ENCODE measurements at regions not wholly inside any gene's neighbourhood (a gene's known extent, or its start where the extent isn't known, plus 50 kb on each side); places are given as distances from the start of the nearest gene placed in this dataset.

- H4K20me1 ChIP-seq (ENCODE audit: control insufficient read depth, insufficient read depth, insufficient read length): no peaks in the 10 kb centered on the region
- H3K9me3 ChIP-seq (ENCODE audit: control insufficient read depth, low read depth, low read length): peaks cover 27% of the 10 kb centered on the region
- no peak overlapping the region for H3K4ac ChIP-seq (ENCODE audit: low read depth, low read length)
- H3K23me2 ChIP-seq (ENCODE audit: insufficient read length, low read depth, low read length, poor library complexity, severe bottlenecking): no peaks in the 10 kb centered on the region
- no peak overlapping the region for H4K5ac ChIP-seq (ENCODE audit: insufficient read length, low read depth, low read length)
- H2AFZ ChIP-seq (ENCODE audit: low read length): no peak overlapping the region
- Mint-ChIP-seq H3K27me3 (ENCODE audit: low read depth) (no peaks in the 10 kb centered on the region), H3K36me3 (ENCODE audit: insufficient read depth in 1 of 3, low read depth in 3 of 3) (peaks cover 23 to 63% (median 31%) of the 10 kb centered on the region in 3 experiments), H3K9me3 (peaks cover 57 to 61% of the 10 kb centered on the region in 2 experiments), H3K4me3 (no peak overlapping the region), H3K4me1 (peaks cover 0 to 3% of the 10 kb centered on the region in 2 experiments; a peak in 1 of 4 replicates), H3K27ac (no peak overlapping the region)
- H3K18ac ChIP-seq (ENCODE audit: insufficient read length, low read depth, low read length): no peak overlapping the region
- no peak overlapping the region for H2AK5ac ChIP-seq (ENCODE audit: insufficient read length, low read length)
- no peak overlapping the region for H3K14ac ChIP-seq (ENCODE audit: insufficient read depth, low read length)
- no peaks in the 10 kb centered on the region for H3K27me3 ChIP-seq (ENCODE audit: insufficient read depth, low read length)
- H3K4me2 ChIP-seq (ENCODE audit: insufficient read depth, insufficient read length, low read length): no peak overlapping the region
- H2BK120ac ChIP-seq (ENCODE audit: low read depth, low read length, poor library complexity, severe bottlenecking): no peak overlapping the region
- no peak overlapping the region for H3T11ph ChIP-seq (ENCODE audit: low read length)
- no peaks in the 10 kb centered on the region for H3K79me2 ChIP-seq (ENCODE audit: insufficient read depth, low read length)
- no peak overlapping the region for H2BK12ac ChIP-seq (ENCODE audit: insufficient read length, low read depth, low read length)
- H2BK20ac ChIP-seq (ENCODE audit: low read depth, low read length, poor library complexity, severe bottlenecking): no peak overlapping the region
- no peaks in the 10 kb centered on the region for H3K79me1 ChIP-seq (ENCODE audit: insufficient read depth, low read depth, low read length, poor library complexity, severe bottlenecking)
- H2BK5ac ChIP-seq (ENCODE audit: insufficient read length, low read length): no peak overlapping the region
- no peak overlapping the region for H3K56ac ChIP-seq (ENCODE audit: insufficient read length, low read depth, low read length)
- no peak overlapping the region for H4K91ac ChIP-seq (ENCODE audit: insufficient read length, low read depth, low read length)
- no peak overlapping the region for H2BK15ac ChIP-seq (ENCODE audit: low read depth, low read length)
- H3K23ac ChIP-seq (ENCODE audit: insufficient read length, low read depth, low read length): no peak overlapping the region
- DNase-seq: no peak
- no peak overlapping the region for H3K9ac ChIP-seq (ENCODE audit: extremely low read depth, insufficient read length, low read length)
- no peak for TF ChIP-seq CTCF (conservative IDR thresholded peaks at IDR 0.05)
- no peaks in the 10 kb centered on the region for H3K4me1 ChIP-seq (ENCODE audit: insufficient read depth, low read length)
- H4K8ac ChIP-seq (replicated peaks; ENCODE audit: insufficient read length, low read depth, low read length): no peak overlapping the region
- no peak overlapping the region for H3K27ac ChIP-seq (ENCODE audit: insufficient read length, low read depth, low read length)
These were observed 450.0 kb downstream of the SPATA31D1 start for GRCh38 chr9:82438581-82438980.
